K562 (cell line): ENCODE measurements at regions not wholly inside any gene's neighbourhood (a gene's known extent, or its start where the extent isn't known, plus 50 kb on each side); places are given as distances from the start of the nearest gene placed in this dataset.

Source experiments
- ARID4B ChIP-seq: sonication (generic); formaldehyde crosslinking; IDR thresholded peaks from 2 replicates; pipeline ENCODE4 v1.8.0; 2022; ENCODE audit warnings: mild to moderate bottlenecking, missing genetic modification reagents
- ELK3 ChIP-seq: fragments of 450-650 bp; formaldehyde crosslinking; IDR thresholded peaks from 2 replicates; pipeline ENCODE4 v1.4.0; 2020; ENCODE audit warnings: mild to moderate bottlenecking
- NFYB ChIP-seq: IDR thresholded peaks from 2 replicates; pipeline ENCODE4 v1.6.1; 2011; ENCODE audit warnings: mild to moderate bottlenecking, moderate library complexity; ENCODE audit not compliant: insufficient read length; ENCODE audit errors: extremely low read depth
- PHF20 ChIP-seq: fragments of 450-650 bp; IDR thresholded peaks from 2 replicates; pipeline ENCODE4 v1.6.1; 2018; ENCODE audit not compliant: partially characterized antibody
- POLR2H ChIP-seq: IDR thresholded peaks from 2 replicates; pipeline ENCODE4 v1.6.1; 2016; ENCODE audit warnings: missing genetic modification characterization, low read depth, mild to moderate bottlenecking, control low read depth, missing compliant biosample characterization, moderate library complexity
- STAT5A ChIP-seq: IDR thresholded peaks from 2 replicates; pipeline ENCODE4 v1.6.1; 2012; ENCODE audit warnings: low read length, inconsistent platforms, borderline replicate concordance
- ZBTB49 ChIP-seq: sonication (generic); formaldehyde crosslinking; IDR thresholded peaks from 2 replicates; pipeline ENCODE4 v1.8.0; 2022; ENCODE audit warnings: missing genetic modification reagents, mild to moderate bottlenecking, borderline replicate concordance
- ZBTB7A ChIP-seq: IDR thresholded peaks from 2 replicates; pipeline ENCODE4 v1.6.1; 2011; ENCODE audit warnings: low read depth, mild to moderate bottlenecking, low read length, moderate library complexity, borderline replicate concordance; ENCODE audit not compliant: control insufficient read depth
- ZNF184 ChIP-seq: sonication (generic); formaldehyde crosslinking; IDR thresholded peaks from 2 replicates; pipeline ENCODE4 v1.5.0; 2020; ENCODE audit warnings: missing genetic modification reagents
- ZNF449 ChIP-seq: fragments of 250-450 bp; sonication (Bioruptor Pico); IDR thresholded peaks from 2 replicates; pipeline ENCODE4 v1.8.0; 2022; ENCODE audit warnings: moderate library complexity, mild to moderate bottlenecking, inconsistent platforms

GRCh38 chr9:1219284-1219683, 169.1 kb downstream of the DMRT2 start (continued):
- no peak for TF ChIP-seq ZBTB49 (CRISPR knock-in tag)
- TF ChIP-seq PHF20, result no peak
- TF ChIP-seq ZNF184 (CRISPR knock-in tag), result no peak
- TF ChIP-seq ELK3 (CRISPR knock-in tag), result no peak
- TF ChIP-seq ZBTB7A, result no peak
- TF ChIP-seq POLR2H (tag), result no peak
- no peak for TF ChIP-seq ZNF449 (CRISPR knock-in tag)
- no peak for TF ChIP-seq STAT5A
- TF ChIP-seq ARID4B, result no peak
- no peak for TF ChIP-seq NFYB
